IPS-18a (cell line): ENCODE measurements at regions not wholly inside any gene's neighbourhood (a gene's known extent, or its start where the extent isn't known, plus 50 kb on each side); places are given as distances from the start of the nearest gene placed in this dataset.
A peak's percentile ranks its signal among the peaks of the same experiment; 100 is the strongest.
"Not testable (repeated sequence)": the region's sequence is repeated elsewhere in the genome, so short reads cannot be mapped to it uniquely, and the experiment has no call there.

Experiments used
- H3K27ac ChIP-seq: one replicate; pipeline ENCODE4 v1.5.1; 2013; ENCODE audit warnings: low read length
- H3K27me3 ChIP-seq: one replicate; pipeline ENCODE4 v1.6.1; 2013; ENCODE audit warnings: mild to moderate bottlenecking, low read length; ENCODE audit not compliant: control insufficient read depth, insufficient read depth
- H3K36me3 ChIP-seq: one replicate; pipeline ENCODE4 v1.6.1; 2013; ENCODE audit warnings: low read depth, low read length; ENCODE audit not compliant: control insufficient read depth
- H3K4me1 ChIP-seq: one replicate; pipeline ENCODE4 v1.6.1; 2013; ENCODE audit warnings: low read depth, low read length; ENCODE audit not compliant: control insufficient read depth
- H3K4me3 ChIP-seq: one replicate; pipeline ENCODE4 v1.5.1; 2013; ENCODE audit warnings: low read length
- H3K9ac ChIP-seq: one replicate; pipeline ENCODE4 v1.6.1; 2013; ENCODE audit warnings: mild to moderate bottlenecking, low read length, moderate library complexity
- H3K9me3 ChIP-seq: one replicate; pipeline ENCODE4 v1.6.1; 2013; ENCODE audit warnings: low read depth, low read length; ENCODE audit not compliant: control insufficient read depth

- peaks cover 10% of the 10 kb centered on the region for H3K4me1 ChIP-seq
- H3K9ac ChIP-seq, result no peak overlapping the region
- no peak overlapping the region for H3K27ac ChIP-seq
- no peak overlapping the region for H3K4me3 ChIP-seq
- H3K27me3 ChIP-seq, result no peaks in the 10 kb centered on the region
- H3K36me3 ChIP-seq, result no peaks in the 10 kb centered on the region
- H3K9me3 ChIP-seq, result no peaks in the 10 kb centered on the region
Measured at GRCh38 chr9:71268871-71269635, 147.6 kb upstream of the TRPM3 start.

GRCh38 chr9:71263451-71263850 lies 142.0 kb upstream of the TRPM3 start:
- H3K9me3 ChIP-seq, result no peaks in the 10 kb centered on the region
- no peaks in the 10 kb centered on the region for H3K4me1 ChIP-seq
- H3K36me3 ChIP-seq, result no peaks in the 10 kb centered on the region
- no peak overlapping the region for H3K9ac ChIP-seq
- H3K4me3 ChIP-seq, result no peak overlapping the region
- H3K27me3 ChIP-seq, result no peaks in the 10 kb centered on the region
- no peak overlapping the region for H3K27ac ChIP-seq

GRCh38 chr9:71260419-71260818 lies 139.0 kb upstream of the TRPM3 start:
- not testable (repeated sequence) for H3K27ac ChIP-seq, H3K9ac ChIP-seq, H3K27me3 ChIP-seq, H3K4me1 ChIP-seq, H3K9me3 ChIP-seq, H3K36me3 ChIP-seq, H3K4me3 ChIP-seq

- Histone ChIP-seq H3K9me3 (no peaks in the 10 kb centered on the region), H3K4me3 (no peak overlapping the region), H3K27me3 (no peaks in the 10 kb centered on the region), H3K36me3 (no peaks in the 10 kb centered on the region), H3K9ac (no peak overlapping the region), H3K4me1 (peaks cover 15% of the 10 kb centered on the region), H3K27ac (no peak overlapping the region)
Measured at GRCh38 chr9:71254592-71255277, 133.3 kb upstream of the TRPM3 start.

- H3K27ac ChIP-seq, result no peak overlapping the region
- no peaks in the 10 kb centered on the region for H3K27me3 ChIP-seq
- no peak overlapping the region for H3K9ac ChIP-seq
- H3K4me3 ChIP-seq, result no peak overlapping the region
- no peaks in the 10 kb centered on the region for H3K36me3 ChIP-seq
- no peaks in the 10 kb centered on the region for H3K9me3 ChIP-seq
- H3K4me1 ChIP-seq, result peaks cover 20% of the 10 kb centered on the region
Measured at GRCh38 chr9:71253011-71253410, 131.6 kb upstream of the TRPM3 start.

- Histone ChIP-seq H3K9me3 (no peaks in the 10 kb centered on the region), H3K27ac (no peak overlapping the region), H3K4me3 (peak overlapping the region; percentile 25), H3K36me3 (no peaks in the 10 kb centered on the region), H3K9ac (peak overlapping the region; percentile 17), H3K4me1 (peaks cover 32% of the 10 kb centered on the region), H3K27me3 (no peaks in the 10 kb centered on the region)
Measured at GRCh38 chr9:71250581-71250980, 129.2 kb upstream of the TRPM3 start.

- Histone ChIP-seq H3K9ac (peak overlapping the region; percentile 17), H3K27ac (no peak overlapping the region), H3K9me3 (no peaks in the 10 kb centered on the region), H3K4me1 (peaks cover 37% of the 10 kb centered on the region), H3K36me3 (no peaks in the 10 kb centered on the region), H3K4me3 (no peak overlapping the region), H3K27me3 (no peaks in the 10 kb centered on the region)
Measured at GRCh38 chr9:71249729-71250317, 128.4 kb upstream of the TRPM3 start.

GRCh38 chr9:71245651-71246050 lies 124.2 kb upstream of the TRPM3 start:
- Histone ChIP-seq H3K4me3 (no peak overlapping the region), H3K4me1 (peaks cover 48% of the 10 kb centered on the region), H3K27ac (no peak overlapping the region), H3K27me3 (no peaks in the 10 kb centered on the region), H3K9ac (no peak overlapping the region), H3K36me3 (no peaks in the 10 kb centered on the region), H3K9me3 (no peaks in the 10 kb centered on the region)

GRCh38 chr9:71243951-71244350 lies 122.5 kb upstream of the TRPM3 start:
- H3K4me3 ChIP-seq, result no peak overlapping the region
- H3K27ac ChIP-seq, result no peak overlapping the region
- peaks cover 42% of the 10 kb centered on the region for H3K4me1 ChIP-seq
- no peaks in the 10 kb centered on the region for H3K36me3 ChIP-seq
- H3K9ac ChIP-seq, result no peak overlapping the region
- H3K9me3 ChIP-seq, result no peaks in the 10 kb centered on the region
- no peaks in the 10 kb centered on the region for H3K27me3 ChIP-seq

- Histone ChIP-seq H3K27me3 (no peaks in the 10 kb centered on the region), H3K9ac (no peak overlapping the region), H3K4me1 (peaks cover 42% of the 10 kb centered on the region), H3K36me3 (no peaks in the 10 kb centered on the region), H3K4me3 (no peak overlapping the region), H3K27ac (no peak overlapping the region), H3K9me3 (no peaks in the 10 kb centered on the region)
Measured at GRCh38 chr9:71242081-71242480, 120.7 kb upstream of the TRPM3 start.

- Histone ChIP-seq H3K9me3 (no peaks in the 10 kb centered on the region), H3K27ac (no peak overlapping the region), H3K9ac (no peak overlapping the region)
Measured at GRCh38 chr9:71237051-71237450, 115.6 kb upstream of the TRPM3 start.

More at GRCh38 chr9:71237051-71237450, 115.6 kb upstream of the TRPM3 start:
- no peaks in the 10 kb centered on the region for H3K27me3 ChIP-seq
- H3K4me1 ChIP-seq, result peaks cover 12% of the 10 kb centered on the region
- H3K36me3 ChIP-seq, result no peaks in the 10 kb centered on the region
- H3K4me3 ChIP-seq, result no peak overlapping the region
